GM23248 (cell line): ENCODE measurements at regions not wholly inside any gene's neighbourhood (a gene's known extent, or its start where the extent isn't known, plus 50 kb on each side); places are given as distances from the start of the nearest gene placed in this dataset.

Source experiments
- DNase-seq: peaks from one replicate; pipeline ENCODE4 v3.0.0-alpha.2; 2015
- H2AFZ ChIP-seq: fragments of 200-600 bp; sonication (generic); 2 replicates; pipeline ENCODE4 v1.6.1; 2016; ENCODE audit warnings: antibody characterized with exemption
- H3F3A ChIP-seq: fragments of 200-600 bp; sonication (generic); 2 replicates; pipeline ENCODE4 v1.6.1; 2016; ENCODE audit warnings: mild to moderate bottlenecking, antibody characterized with exemption, mixed run types; ENCODE audit not compliant: insufficient read depth
- H3K27ac ChIP-seq: fragments of 200-600 bp; sonication (generic); 2 replicates; pipeline ENCODE4 v1.5.1; 2016; ENCODE audit warnings: mild to moderate bottlenecking
- H3K27me3 ChIP-seq: fragments of 200-600 bp; sonication (generic); replicated peaks from 2 replicates; pipeline ENCODE4 v1.6.1; 2016; ENCODE audit warnings: mild to moderate bottlenecking; ENCODE audit not compliant: insufficient read depth
- H3K36me3 ChIP-seq: fragments of 200-600 bp; sonication (generic); 2 replicates; pipeline ENCODE4 v1.6.1; 2016; ENCODE audit warnings: low read depth, mild to moderate bottlenecking
- H3K4me1 ChIP-seq: fragments of 200-600 bp; sonication (generic); 2 replicates; pipeline ENCODE4 v1.6.1; 2016; ENCODE audit warnings: mild to moderate bottlenecking; ENCODE audit not compliant: insufficient read depth
- H3K4me2 ChIP-seq: fragments of 200-600 bp; sonication (generic); one replicate; pipeline ENCODE4 v1.6.1; 2016; ENCODE audit warnings: mild to moderate bottlenecking; ENCODE audit not compliant: unreplicated experiment
- H3K4me3 ChIP-seq: fragments of 200-600 bp; sonication (generic); 2 replicates; pipeline ENCODE4 v1.5.1; 2016; ENCODE audit warnings: mild to moderate bottlenecking
- H3K79me2 ChIP-seq: fragments of 200-600 bp; sonication (generic); 2 replicates; pipeline ENCODE4 v1.6.1; 2016; ENCODE audit warnings: mild to moderate bottlenecking; ENCODE audit not compliant: insufficient read depth
- H3K9ac ChIP-seq: fragments of 200-600 bp; sonication (generic); 2 replicates; pipeline ENCODE4 v1.6.1; 2016; ENCODE audit warnings: mild to moderate bottlenecking
- H3K9me2 ChIP-seq: fragments of 200-600 bp; sonication (generic); 2 replicates; pipeline ENCODE4 v1.6.1; 2016; ENCODE audit warnings: mixed run types, mild to moderate bottlenecking, moderate library complexity; ENCODE audit not compliant: insufficient read depth
- H3K9me3 ChIP-seq: fragments of 200-600 bp; sonication (generic); one replicate; pipeline ENCODE4 v1.6.1; 2017; ENCODE audit warnings: low read depth
- H4K20me1 ChIP-seq: fragments of 200-600 bp; sonication (generic); 2 replicates; pipeline ENCODE4 v1.6.0; 2016; ENCODE audit not compliant: insufficient read depth
- EZH2 ChIP-seq: fragments of 200-600 bp; sonication (generic); IDR thresholded peaks from 2 replicates; pipeline ENCODE4 v1.6.1; 2018; ENCODE audit warnings: antibody characterized with exemption, mild to moderate bottlenecking; ENCODE audit not compliant: insufficient read depth, poor library complexity, severe bottlenecking
- EZH2phosphoT487 ChIP-seq: fragments of 200-600 bp; sonication (generic); IDR thresholded peaks from 2 replicates; pipeline ENCODE4 v1.6.1; 2018; ENCODE audit warnings: antibody characterized with exemption, moderate library complexity, mild to moderate bottlenecking, low read depth; ENCODE audit not compliant: insufficient read depth
- WGBS, 2 experiments: methylation state at CpG; one replicate each; pipeline ENCODE4 v1.1.6; 2015 to 2017; ENCODE audit warnings: low lambda C conversion rate in 2 of 2, low coverage in 1 of 2; ENCODE audit errors: missing lambda C conversion rate in 2 of 2; 5-methylcytosine and 5-hydroxymethylcytosine counted together
- in situ Hi-C: fragments of 300-500 bp; cut with MboI; formaldehyde crosslinking; loops from 2 replicates; pipeline ENCODE4 v1.15.0; 2020

GRCh38 chr20:36092398-36093024 lies 62.0 kb upstream of the EPB41L1 start:
- H3K4me2 ChIP-seq = peak overlapping the region; percentile 91
- H3K4me1 ChIP-seq = peaks cover 5% of the 10 kb centered on the region
- H3K79me2 ChIP-seq = no peaks in the 10 kb centered on the region
- 0 to 1% methylated on average over 20 to 48 of the region's 89 CpGs for WGBS, 2 experiments
- peaks cover 14% of the 10 kb centered on the region; the same call in 1 of the 2 replicates for H3K27me3 ChIP-seq
- H3K9me2 ChIP-seq = no peaks in the 10 kb centered on the region
- no peaks in the 10 kb centered on the region for H4K20me1 ChIP-seq
- TF ChIP-seq EZH2phosphoT487 (no peak), EZH2 (no peak)
- H3K9ac ChIP-seq = peak overlapping the region; percentile 36; the same call in 1 of the 2 replicates
- no peaks in the 10 kb centered on the region for H3K9me3 ChIP-seq
- no peak overlapping the region for H3K27ac ChIP-seq
- peak; percentile 65 for DNase-seq
- peaks cover 23% of the 10 kb centered on the region for H3F3A ChIP-seq
- H3K4me3 ChIP-seq = peak overlapping the region; percentile 75
- H2AFZ ChIP-seq = peak overlapping the region; percentile 82
- no peaks in the 10 kb centered on the region for H3K36me3 ChIP-seq
- in situ Hi-C loops = no loop called here

- WGBS, 2 experiments = 1 to 2% methylated on average over 52 to 74 of the region's 78 CpGs
- H4K20me1 ChIP-seq = no peaks in the 10 kb centered on the region
- in situ Hi-C loops = no loop called here
- H3K9me2 ChIP-seq = no peaks in the 10 kb centered on the region
- H3K9ac ChIP-seq = peak overlapping the region; percentile 36
- no peak overlapping the region for H3K27ac ChIP-seq
- no peak for TF ChIP-seq EZH2phosphoT487
- no peak for TF ChIP-seq EZH2
- peaks cover 12% of the 10 kb centered on the region for H3K4me1 ChIP-seq
- peak; percentile 64 for DNase-seq
- H3K27me3 ChIP-seq = peaks cover 14% of the 10 kb centered on the region; the same call in 1 of the 2 replicates
- peak overlapping the region; percentile 75 for H3K4me3 ChIP-seq
- peaks cover 30% of the 10 kb centered on the region for H3F3A ChIP-seq
- H3K9me3 ChIP-seq = no peaks in the 10 kb centered on the region
- H2AFZ ChIP-seq = peak overlapping the region; percentile 82
- peak overlapping the region; percentile 91 for H3K4me2 ChIP-seq
- no peaks in the 10 kb centered on the region for H3K36me3 ChIP-seq
- H3K79me2 ChIP-seq = no peaks in the 10 kb centered on the region
Measured at GRCh38 chr20:36093025-36093803, 61.3 kb upstream of the EPB41L1 start.

- Histone ChIP-seq H3F3A (peaks cover 35% of the 10 kb centered on the region), H3K4me2 (peak overlapping the region; percentile 91), H3K36me3 (no peaks in the 10 kb centered on the region), H3K79me2 (no peaks in the 10 kb centered on the region), H3K9ac (peak overlapping the region; percentile 36; the same call in 1 of the 2 replicates), H3K27me3 (peaks cover 14% of the 10 kb centered on the region; the same call in 1 of the 2 replicates), H3K4me3 (peak overlapping the region; percentile 75), H4K20me1 (no peaks in the 10 kb centered on the region), H2AFZ (peak overlapping the region; percentile 82), H3K9me3 (no peaks in the 10 kb centered on the region), H3K27ac (no peak overlapping the region), H3K9me2 (no peaks in the 10 kb centered on the region), H3K4me1 (peaks cover 17% of the 10 kb centered on the region)
- 6% methylated on average over 2 of the region's 2 CpGs; no CpG with 5 or more reads in 1 of the 2 experiments for WGBS, 2 experiments
- no peak for TF ChIP-seq EZH2phosphoT487
- TF ChIP-seq EZH2 = no peak
- in situ Hi-C loops = no loop called here
- no peak for DNase-seq
Measured at GRCh38 chr20:36093804-36094145, 60.8 kb upstream of the EPB41L1 start.

- H2AFZ ChIP-seq = peak overlapping the region; percentile 82
- no peak for TF ChIP-seq EZH2phosphoT487
- TF ChIP-seq EZH2 = no peak
- 30 to 33% methylated on average over 6 of the region's 6 CpGs for WGBS, 2 experiments
Measured at GRCh38 chr20:36094497-36094896, 60.0 kb upstream of the EPB41L1 start.

More at GRCh38 chr20:36094497-36094896, 60.0 kb upstream of the EPB41L1 start:
- H3K9ac ChIP-seq = no peak overlapping the region
- no peaks in the 10 kb centered on the region for H3K79me2 ChIP-seq
- peaks cover 35% of the 10 kb centered on the region for H3F3A ChIP-seq
- no peaks in the 10 kb centered on the region for H3K9me2 ChIP-seq
- in situ Hi-C loops = no loop called here
- no peak overlapping the region for H3K27ac ChIP-seq
- H3K27me3 ChIP-seq = peaks cover 14% of the 10 kb centered on the region; the same call in 1 of the 2 replicates
- H3K4me3 ChIP-seq = 0 out of 2 replicates have a peak overlapping the region, but pooled peaks have one; percentile 75
- peaks cover 17% of the 10 kb centered on the region for H3K4me1 ChIP-seq
- DNase-seq = no peak
- no peaks in the 10 kb centered on the region for H4K20me1 ChIP-seq
- no peaks in the 10 kb centered on the region for H3K36me3 ChIP-seq
- no peak overlapping the region for H3K4me2 ChIP-seq
- H3K9me3 ChIP-seq = no peaks in the 10 kb centered on the region
